ENCODE measurements at regions not wholly inside any gene's neighbourhood (a gene's known extent, or its start where the extent isn't known, plus 50 kb on each side); places are given as distances from the start of the nearest gene placed in this dataset.

DNA sequence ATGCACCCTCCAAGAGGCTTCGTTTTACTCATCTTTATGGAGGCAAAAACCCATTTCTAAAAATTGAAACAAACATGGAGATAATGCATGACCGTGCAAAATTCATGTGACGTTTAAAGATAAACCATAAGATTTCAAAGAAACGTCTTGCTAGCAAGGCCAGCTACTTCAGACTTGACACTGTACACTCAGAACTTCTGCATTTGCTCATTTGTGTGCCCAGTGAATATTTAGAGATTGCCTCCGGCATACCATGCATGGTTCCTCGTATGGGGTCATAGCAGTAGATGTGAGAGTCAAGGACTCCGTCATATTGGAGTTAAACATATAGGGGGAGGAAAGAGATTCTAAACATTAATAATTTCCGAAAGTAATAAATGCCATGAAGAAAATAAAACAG, 78.6 kb upstream of the NEURL1B start:
- Histone ChIP-seq H3K27ac (no peak overlapping the region), H3K4me1 (peaks cover 0 to 15% (median 0%) of the 10 kb centered on the region in 4 donors), H3K9me3 (no peaks in the 10 kb centered on the region), H3K27me3 (no peaks in the 10 kb centered on the region), H3K36me3 (no peaks in the 10 kb centered on the region), H3K4me3 (no peak overlapping the region)
- no peak for DNase-seq
- TF ChIP-seq POLR2A (IDR thresholded peaks at IDR 0.05): no peak
- TF ChIP-seq, protein P1, sequence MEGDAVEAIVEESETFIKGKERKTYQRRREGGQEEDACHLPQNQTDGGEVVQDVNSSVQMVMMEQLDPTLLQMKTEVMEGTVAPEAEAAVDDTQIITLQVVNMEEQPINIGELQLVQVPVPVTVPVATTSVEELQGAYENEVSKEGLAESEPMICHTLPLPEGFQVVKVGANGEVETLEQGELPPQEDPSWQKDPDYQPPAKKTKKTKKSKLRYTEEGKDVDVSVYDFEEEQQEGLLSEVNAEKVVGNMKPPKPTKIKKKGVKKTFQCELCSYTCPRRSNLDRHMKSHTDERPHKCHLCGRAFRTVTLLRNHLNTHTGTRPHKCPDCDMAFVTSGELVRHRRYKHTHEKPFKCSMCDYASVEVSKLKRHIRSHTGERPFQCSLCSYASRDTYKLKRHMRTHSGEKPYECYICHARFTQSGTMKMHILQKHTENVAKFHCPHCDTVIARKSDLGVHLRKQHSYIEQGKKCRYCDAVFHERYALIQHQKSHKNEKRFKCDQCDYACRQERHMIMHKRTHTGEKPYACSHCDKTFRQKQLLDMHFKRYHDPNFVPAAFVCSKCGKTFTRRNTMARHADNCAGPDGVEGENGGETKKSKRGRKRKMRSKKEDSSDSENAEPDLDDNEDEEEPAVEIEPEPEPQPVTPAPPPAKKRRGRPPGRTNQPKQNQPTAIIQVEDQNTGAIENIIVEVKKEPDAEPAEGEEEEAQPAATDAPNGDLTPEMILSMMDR (IDR thresholded peaks at IDR 0.05): no peak

GRCh38 chr5:172561151-172561550, 79.9 kb upstream of the NEURL1B start:
- no peak for DNase-seq
- no peaks in the 10 kb centered on the region for H3K36me3 ChIP-seq
- TF ChIP-seq POLR2A (IDR thresholded peaks at IDR 0.05): no peak
- TF ChIP-seq, protein P1 (IDR thresholded peaks at IDR 0.05): no peak
- H3K27ac ChIP-seq: no peak overlapping the region
- peaks cover 0 to 23% (median 0%) of the 10 kb centered on the region in 4 donors for H3K4me1 ChIP-seq
- H3K9me3 ChIP-seq: no peaks in the 10 kb centered on the region
- no peak overlapping the region for H3K4me3 ChIP-seq
- no peaks in the 10 kb centered on the region for H3K27me3 ChIP-seq

DNA sequence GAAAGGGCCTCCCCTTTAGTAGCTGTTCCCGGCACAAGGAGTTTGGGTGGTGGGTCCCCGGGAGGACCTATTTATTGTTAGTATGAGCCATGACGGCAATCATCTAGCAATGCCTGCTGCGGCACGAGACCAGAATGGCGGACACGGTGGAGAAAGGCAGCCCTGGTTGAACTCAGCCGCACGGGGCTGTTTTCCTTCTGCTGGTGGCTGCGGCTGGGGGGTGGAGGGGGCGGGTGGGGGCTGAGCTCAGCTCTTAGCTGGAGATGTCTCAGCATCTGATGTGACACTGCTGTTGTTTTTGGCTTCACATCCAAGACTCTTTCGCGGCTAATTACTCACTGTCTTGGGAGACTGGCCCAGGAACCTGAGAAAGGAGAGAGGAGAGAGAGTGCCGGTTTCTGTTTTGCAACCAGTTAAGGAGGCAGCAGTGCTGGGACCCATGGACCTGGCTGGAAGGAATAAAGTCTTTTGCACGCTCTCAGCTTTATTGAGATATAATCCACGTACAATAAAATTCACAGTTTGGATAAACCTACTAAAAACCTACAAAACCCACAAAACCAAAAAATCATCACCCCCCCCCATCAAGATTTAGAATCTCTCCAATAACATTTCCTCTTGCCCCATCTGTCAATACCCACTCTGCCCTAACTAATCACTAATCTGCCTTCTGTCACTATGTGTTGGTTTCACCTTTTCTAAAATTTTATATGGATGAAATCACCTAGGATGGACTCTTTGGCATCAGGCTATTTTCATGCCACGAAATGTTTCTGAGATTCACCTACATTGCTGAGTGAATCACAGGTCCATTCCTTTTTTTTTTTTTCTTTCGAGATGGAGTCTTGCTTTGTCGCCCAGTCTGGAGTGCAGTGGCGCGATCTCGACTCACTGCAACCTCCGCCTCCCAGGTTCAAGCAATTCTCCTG, 81.8 kb upstream of the NEURL1B start:
- TF ChIP-seq POLR2A (IDR thresholded peaks at IDR 0.05): no peak
- TF ChIP-seq, protein P1 (IDR thresholded peaks at IDR 0.05): no peak

DNA sequence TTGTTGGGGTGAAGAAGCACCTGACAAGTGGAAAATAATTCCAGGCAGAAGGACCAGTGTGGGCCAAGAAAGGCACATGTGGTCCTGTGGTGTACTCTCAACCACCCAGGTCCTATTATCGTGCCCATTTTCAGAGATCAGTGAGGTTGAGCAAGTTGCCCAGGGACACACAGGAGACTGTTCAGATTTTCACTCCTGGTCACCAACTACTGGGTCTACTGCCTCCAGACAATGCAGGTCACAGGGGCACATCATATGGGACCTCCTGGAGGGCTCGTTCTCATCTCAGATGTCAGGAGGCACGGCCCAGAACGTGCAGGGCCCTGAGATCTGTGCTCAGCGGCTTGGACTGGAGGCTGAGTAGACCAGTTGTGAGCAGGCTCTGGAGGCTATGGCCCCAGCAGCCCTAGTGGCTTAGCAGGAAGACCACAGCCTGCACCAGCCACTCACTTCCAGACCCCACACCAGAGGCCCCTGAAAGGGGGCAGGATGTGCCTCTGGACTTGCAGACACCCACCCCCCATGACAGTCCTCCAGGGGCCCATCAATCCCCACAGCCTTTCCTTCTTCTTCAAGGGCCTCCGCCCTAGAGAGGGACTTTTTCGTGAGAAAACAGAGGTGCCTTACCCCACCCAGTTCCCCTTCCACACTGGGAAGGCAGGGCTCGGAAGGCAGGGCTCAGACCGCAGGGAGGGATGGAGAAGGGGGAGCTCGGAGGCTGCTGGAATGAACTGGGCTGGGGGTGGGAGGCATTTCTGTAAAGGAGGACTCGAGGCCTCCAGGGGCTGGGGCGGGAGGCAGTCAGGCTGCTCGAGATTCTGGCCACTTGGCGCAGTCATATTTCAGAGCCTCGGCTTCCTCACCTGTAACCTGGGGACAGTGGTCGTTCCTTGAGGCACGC, 82.7 kb upstream of the NEURL1B start:
- no peak for DNase-seq
- Histone ChIP-seq H3K4me3 (no peak overlapping the region), H3K27ac (peak overlapping the region in 2 of 4 donors; percentile 57 to 73), H3K4me1 (peaks cover 0 to 25% (median 0%) of the 10 kb centered on the region in 4 donors), H3K27me3 (no peaks in the 10 kb centered on the region), H3K36me3 (no peaks in the 10 kb centered on the region), H3K9me3 (no peaks in the 10 kb centered on the region)
- no peak for TF ChIP-seq POLR2A (IDR thresholded peaks at IDR 0.05)
- TF ChIP-seq, protein P1 (IDR thresholded peaks at IDR 0.05): no peak

More for the DNA sequence above, 81.8 kb upstream of the NEURL1B start:
- Histone ChIP-seq H3K36me3 (no peaks in the 10 kb centered on the region), H3K27ac (peak overlapping the region in 2 of 4 donors; percentile 57 to 73), H3K4me3 (no peak overlapping the region), H3K27me3 (no peaks in the 10 kb centered on the region), H3K9me3 (no peaks in the 10 kb centered on the region), H3K4me1 (peaks cover 0 to 25% (median 0%) of the 10 kb centered on the region in 4 donors)
- DNase-seq: peak in 1 of 3 donors; percentile 57

- no peak for DNase-seq
- Histone ChIP-seq H3K36me3 (no peaks in the 10 kb centered on the region), H3K4me1 (peaks cover 0 to 25% (median 0%) of the 10 kb centered on the region in 4 donors), H3K9me3 (no peaks in the 10 kb centered on the region), H3K27ac (peak overlapping the region in 2 of 4 donors; percentile 57 to 73), H3K4me3 (no peak overlapping the region), H3K27me3 (no peaks in the 10 kb centered on the region)
- TF ChIP-seq, protein P1 (IDR thresholded peaks at IDR 0.05): no peak
- TF ChIP-seq POLR2A (IDR thresholded peaks at IDR 0.05): no peak
Measured at GRCh38 chr5:172556971-172557461, 84.0 kb upstream of the NEURL1B start.
